DND-41 (cell line): ENCODE measurements at regions not wholly inside any gene's neighbourhood (a gene's known extent, or its start where the extent isn't known, plus 50 kb on each side); places are given as distances from the start of the nearest gene placed in this dataset.

Experiments used
- ATAC-seq: fragments of 200-7000 bp; cut with Tn5 transposase; 3 replicates; pipeline ENCODE4 v1.9.1; 2021; ENCODE audit warnings: low read depth; ENCODE audit not compliant: insufficient read depth
- DNase-seq: peaks from one replicate; pipeline ENCODE4 v3.0.0-alpha.2; 2020
- H2AFZ ChIP-seq: 2 replicates; pipeline ENCODE4 v1.6.0; 2012; ENCODE audit warnings: low read depth, low read length
- H3K27ac ChIP-seq: 2 replicates; pipeline ENCODE4 v1.5.1; 2012; ENCODE audit warnings: low read length, inconsistent platforms
- H3K27me3 ChIP-seq: fragments of 200-600 bp; sonication (generic); 2 replicates; pipeline ENCODE4 v1.6.0; 2012; ENCODE audit warnings: low read length, mild to moderate bottlenecking, inconsistent platforms; ENCODE audit not compliant: insufficient read depth, poor library complexity
- H3K36me3 ChIP-seq: 2 replicates; pipeline ENCODE4 v1.5.1; 2012; ENCODE audit warnings: low read length, inconsistent platforms; ENCODE audit not compliant: insufficient read depth
- H3K4me1 ChIP-seq: 2 replicates; pipeline ENCODE4 v1.5.1; 2012; ENCODE audit warnings: mild to moderate bottlenecking, low read length; ENCODE audit not compliant: insufficient read depth
- H3K4me2 ChIP-seq: 2 replicates; pipeline ENCODE4 v1.6.0; 2012; ENCODE audit warnings: mild to moderate bottlenecking, moderate library complexity, low read length, inconsistent platforms; ENCODE audit not compliant: insufficient read depth
- H3K4me3 ChIP-seq, 2 experiments: fragments of 200-600 bp in 1 of 2; shearing (Covaris generic) in 1 of 2; 2 replicates each; pipeline ENCODE4 v1.5.1; 2012 to 2016; ENCODE audit warnings: inconsistent platforms in 2 of 2, low read length in 2 of 2, mild to moderate bottlenecking in 2 of 2, low read depth in 1 of 2, moderate library complexity in 1 of 2
- H3K79me2 ChIP-seq: 2 replicates; pipeline ENCODE4 v1.6.0; 2012; ENCODE audit warnings: low read length, inconsistent platforms; ENCODE audit not compliant: insufficient read depth
- H3K9ac ChIP-seq: 2 replicates; pipeline ENCODE4 v1.6.0; 2012; ENCODE audit warnings: low read depth, mild to moderate bottlenecking, inconsistent platforms, low read length, moderate library complexity
- H3K9me3 ChIP-seq: 2 replicates; pipeline ENCODE4 v1.5.1; 2012; ENCODE audit warnings: low read length, moderate library complexity, mild to moderate bottlenecking, inconsistent platforms; ENCODE audit not compliant: insufficient read depth, severe bottlenecking
- H4K20me1 ChIP-seq: 2 replicates; pipeline ENCODE4 v1.6.0; 2012; ENCODE audit warnings: low read length; ENCODE audit not compliant: insufficient read depth
- CTCF ChIP-seq: IDR thresholded peaks from 2 replicates; pipeline ENCODE4 v1.5.1; 2012; ENCODE audit warnings: borderline replicate concordance, low read length, moderate library complexity, mild to moderate bottlenecking; ENCODE audit not compliant: poor library complexity, severe bottlenecking; ENCODE audit errors: extremely low read depth
- EZH2 ChIP-seq: IDR thresholded peaks from 3 replicates; pipeline ENCODE4 v1.6.1; 2012; ENCODE audit warnings: borderline replicate concordance, low read depth, mild to moderate bottlenecking, moderate library complexity, low read length, inconsistent platforms; ENCODE audit not compliant: severe bottlenecking

- H3K4me3 ChIP-seq = no peak overlapping the region
- no peaks in the 10 kb centered on the region for H3K36me3 ChIP-seq
- no peak overlapping the region for H3K27ac ChIP-seq
- DNase-seq (no peak), ATAC-seq (no peak)
- no peaks in the 10 kb centered on the region for H3K9me3 ChIP-seq
- no peak overlapping the region for H2AFZ ChIP-seq
- no peak for TF ChIP-seq EZH2
- TF ChIP-seq CTCF = no peak
- H3K4me1 ChIP-seq = peaks cover 17% of the 10 kb centered on the region
- no peak overlapping the region for H3K4me2 ChIP-seq
- no peak overlapping the region for H3K9ac ChIP-seq
- H3K79me2 ChIP-seq = no peaks in the 10 kb centered on the region
- H3K27me3 ChIP-seq = peaks cover under 1% of the 10 kb centered on the region
- no peaks in the 10 kb centered on the region for H4K20me1 ChIP-seq
Observed at GRCh38 chr2:215678094-215678493, 242.2 kb upstream of the FN1 start.

- H3K9ac ChIP-seq = no peak overlapping the region
Observed at GRCh38 chr2:215677481-215677880, 241.6 kb upstream of the FN1 start.

GRCh38 chr2:215672406-215672805, 236.5 kb upstream of the FN1 start:
- no peak for DNase-seq
- no peak for TF ChIP-seq CTCF

More at GRCh38 chr2:215677481-215677880, 241.6 kb upstream of the FN1 start:
- Histone ChIP-seq H3K27ac (no peak overlapping the region), H2AFZ (no peak overlapping the region), H3K36me3 (no peaks in the 10 kb centered on the region), H3K4me2 (no peak overlapping the region), H3K4me1 (peaks cover 17% of the 10 kb centered on the region), H3K79me2 (no peaks in the 10 kb centered on the region), H3K27me3 (peaks cover 2% of the 10 kb centered on the region), H3K9me3 (no peaks in the 10 kb centered on the region), H4K20me1 (no peaks in the 10 kb centered on the region), H3K4me3 (no peak overlapping the region)
- TF ChIP-seq CTCF (no peak), EZH2 (no peak)
- no peak for DNase-seq
- no peak for ATAC-seq

GRCh38 chr2:215671691-215672090, 235.8 kb upstream of the FN1 start:
- no peak for DNase-seq
- no peaks in the 10 kb centered on the region for H3K4me1 ChIP-seq
- no peak for ATAC-seq
- no peaks in the 10 kb centered on the region for H3K79me2 ChIP-seq
- no peaks in the 10 kb centered on the region for H4K20me1 ChIP-seq
- TF ChIP-seq EZH2 = no peak
- TF ChIP-seq CTCF = no peak
- H3K36me3 ChIP-seq = no peaks in the 10 kb centered on the region
- H3K4me3 ChIP-seq = no peak overlapping the region
- no peaks in the 10 kb centered on the region for H3K9me3 ChIP-seq
- peaks cover 27% of the 10 kb centered on the region for H3K27me3 ChIP-seq
- no peak overlapping the region for H3K27ac ChIP-seq
- H2AFZ ChIP-seq = no peak overlapping the region
- H3K4me2 ChIP-seq = no peak overlapping the region
- H3K9ac ChIP-seq = no peak overlapping the region

More at GRCh38 chr2:215672406-215672805, 236.5 kb upstream of the FN1 start:
- H3K4me2 ChIP-seq = no peak overlapping the region
- H3K9ac ChIP-seq = no peak overlapping the region
- H3K4me1 ChIP-seq = no peaks in the 10 kb centered on the region; the same call in 1 of the 2 replicates
- ATAC-seq = no peak
- H3K27ac ChIP-seq = no peak overlapping the region
- no peak overlapping the region for H3K4me3 ChIP-seq
- no peaks in the 10 kb centered on the region for H4K20me1 ChIP-seq
- no peaks in the 10 kb centered on the region for H3K9me3 ChIP-seq
- H3K27me3 ChIP-seq = peaks cover 26% of the 10 kb centered on the region
- H2AFZ ChIP-seq = no peak overlapping the region
- H3K79me2 ChIP-seq = no peaks in the 10 kb centered on the region
- no peaks in the 10 kb centered on the region for H3K36me3 ChIP-seq
